GM18505 (cell line): ENCODE measurements at regions not wholly inside any gene's neighbourhood (a gene's known extent, or its start where the extent isn't known, plus 50 kb on each side); places are given as distances from the start of the nearest gene placed in this dataset.

ENCODE experiments used
- ATAC-seq: cut with Tn5 transposase; IDR thresholded peaks from one replicate; pipeline ENCODE4 v1.9.1; 2021; ENCODE audit not compliant: unreplicated experiment
- POLR2A ChIP-seq: IDR thresholded peaks from 4 replicates; pipeline ENCODE4 v1.6.1; 2011; ENCODE audit warnings: borderline replicate concordance; ENCODE audit not compliant: insufficient read depth, insufficient read length; ENCODE audit errors: extremely low read depth

- ATAC-seq: no peak
- TF ChIP-seq POLR2A: no peak
Observed at GRCh38 chr1:114342376-114342775, 168.6 kb downstream of the TRIM33 start.

DNA sequence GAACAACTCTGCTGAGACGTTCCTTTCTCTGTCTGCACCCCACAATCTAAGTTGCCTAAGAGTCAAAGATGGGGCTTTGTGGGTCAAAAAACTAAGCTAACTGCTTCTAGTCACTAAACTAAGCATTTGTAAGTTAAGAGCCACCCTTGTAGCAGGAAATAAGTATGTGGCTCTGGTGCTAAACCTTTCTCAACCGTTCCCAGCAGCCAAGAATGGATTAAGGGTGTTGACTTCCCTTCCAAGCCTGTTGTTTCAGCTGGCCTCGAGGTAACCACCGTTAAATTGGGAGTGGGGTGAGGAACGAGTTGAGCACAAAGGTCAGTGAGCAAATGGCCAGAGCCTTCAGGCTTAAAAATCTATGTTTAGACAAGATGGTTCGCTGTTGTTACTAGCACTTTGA, 169.1 kb downstream of the TRIM33 start:
- TF ChIP-seq POLR2A: no peak
- ATAC-seq: no peak

DNA sequence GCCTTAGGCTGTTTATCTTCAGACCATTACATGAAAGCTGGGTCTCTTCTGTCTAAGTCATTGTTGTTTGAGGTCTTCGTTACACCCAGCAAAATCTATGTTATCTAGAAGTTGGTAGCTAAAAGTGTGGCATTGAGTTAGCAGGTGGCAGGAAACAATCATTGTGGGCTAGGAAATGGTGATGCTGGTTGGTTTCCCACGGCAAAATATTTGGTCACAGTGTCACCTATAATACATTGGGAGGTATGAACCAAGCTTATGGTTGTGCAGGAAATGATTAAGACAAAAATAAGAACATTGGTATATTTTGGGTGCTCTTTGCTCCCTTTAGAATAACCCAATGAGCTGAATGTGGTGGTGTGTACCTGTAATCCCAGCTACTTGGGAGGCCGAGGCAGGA, 169.7 kb downstream of the TRIM33 start:
- no peak for TF ChIP-seq POLR2A

GRCh38 chr1:114340892-114341291, 170.1 kb downstream of the TRIM33 start:
- TF ChIP-seq POLR2A: no peak
- ATAC-seq: no peak

More for the DNA sequence above, 169.7 kb downstream of the TRIM33 start:
- ATAC-seq: no peak

GRCh38 chr1:114339379-114339778, 171.6 kb downstream of the TRIM33 start:
- ATAC-seq: no peak
- no peak for TF ChIP-seq POLR2A

- no peak for ATAC-seq
- no peak for TF ChIP-seq POLR2A
Observed at GRCh38 chr1:114338191-114338890, 172.7 kb downstream of the TRIM33 start.

GRCh38 chr1:114337417-114337816, 173.6 kb downstream of the TRIM33 start:
- no peak for ATAC-seq
- no peak for TF ChIP-seq POLR2A

DNA sequence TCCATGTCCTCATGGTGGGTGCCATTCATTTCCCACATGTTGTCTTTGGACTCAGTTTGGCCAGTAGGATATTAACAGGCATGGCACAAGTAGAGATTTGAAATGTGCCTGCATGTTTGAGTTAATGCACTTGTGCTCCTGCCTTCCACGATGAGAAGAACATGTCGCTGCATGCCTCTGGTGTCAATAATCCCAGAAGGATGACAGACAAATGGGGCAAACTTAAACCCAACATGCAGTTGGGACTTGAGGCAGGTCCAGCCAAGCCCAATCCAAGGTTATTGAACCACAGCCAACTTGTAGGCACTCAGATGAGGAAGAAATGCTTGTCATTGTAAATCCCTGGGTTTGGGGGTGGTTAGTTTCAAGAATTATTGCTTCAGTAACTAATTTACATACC, 174.6 kb downstream of the TRIM33 start:
- no peak for ATAC-seq
- no peak for TF ChIP-seq POLR2A

- TF ChIP-seq POLR2A: no peak
- ATAC-seq: no peak
Observed at GRCh38 chr1:114335273-114335672, 175.7 kb downstream of the TRIM33 start.

GRCh38 chr1:114334297-114334696, 176.7 kb downstream of the TRIM33 start:
- no peak for ATAC-seq

GRCh38 chr1:114333690-114334089, 177.3 kb downstream of the TRIM33 start:
- no peak for ATAC-seq
- TF ChIP-seq POLR2A: no peak

More at GRCh38 chr1:114334297-114334696, 176.7 kb downstream of the TRIM33 start:
- TF ChIP-seq POLR2A: no peak

GRCh38 chr1:114331936-114332335, 178.3 kb upstream of the SYT6 start:
- no peak for ATAC-seq
- TF ChIP-seq POLR2A: no peak

DNA sequence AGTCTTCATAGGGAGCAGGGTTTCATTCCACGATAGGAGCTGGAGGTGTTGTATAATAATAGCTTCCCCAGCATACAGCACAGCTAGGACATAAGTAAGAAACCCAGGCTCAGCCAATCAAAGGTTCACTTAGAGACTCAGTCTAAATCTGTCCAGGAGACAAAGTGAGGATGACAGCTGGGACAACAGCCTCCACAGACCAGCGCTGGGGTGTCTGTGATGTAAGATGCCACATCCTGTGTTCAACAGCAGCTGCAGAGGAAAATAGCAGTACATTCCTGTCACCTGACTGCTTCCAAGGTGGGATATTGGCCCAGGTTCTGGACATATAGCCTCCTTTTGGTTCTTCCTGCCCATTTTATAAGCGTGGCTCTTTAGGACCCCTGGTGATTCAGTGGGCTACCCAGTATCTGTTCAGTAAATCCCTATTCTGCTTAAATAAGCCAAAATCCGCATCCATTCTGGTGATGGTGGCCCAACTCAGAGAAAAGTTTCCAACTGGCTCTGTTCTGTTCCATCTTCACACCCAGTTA, 176.8 kb upstream of the SYT6 start:
- no peak for TF ChIP-seq POLR2A
- ATAC-seq: no peak

DNA sequence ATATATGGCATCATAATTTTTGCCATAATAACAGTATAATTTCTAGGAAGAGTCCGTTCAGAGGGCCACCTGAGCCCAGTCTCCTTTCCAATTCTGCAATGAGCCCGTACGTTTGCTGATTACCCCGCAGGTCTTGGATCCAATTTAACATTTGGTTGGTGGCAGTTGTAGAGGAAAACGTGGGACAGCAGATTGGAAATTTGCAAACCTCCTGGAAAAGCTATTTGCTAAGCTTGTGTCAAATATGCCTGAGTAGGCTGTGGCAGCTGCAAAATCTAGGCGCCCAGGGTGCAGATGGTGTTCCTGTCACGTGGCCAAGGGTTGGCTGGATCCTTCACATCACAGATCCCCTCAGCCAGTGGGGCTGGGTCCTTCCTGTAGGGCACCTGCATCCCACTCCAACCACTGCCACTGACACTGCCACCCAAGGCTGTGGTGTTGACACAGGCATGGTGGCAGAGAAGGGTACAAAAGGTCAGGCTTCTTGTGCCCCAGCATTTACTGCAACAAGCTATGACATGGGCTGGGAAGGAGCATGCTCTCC, 174.8 kb upstream of the SYT6 start:
- no peak for TF ChIP-seq POLR2A

More for the DNA sequence above, 174.8 kb upstream of the SYT6 start:
- no peak for ATAC-seq
